HFFc6 (cell line): ENCODE measurements at regions not wholly inside any gene's neighbourhood (a gene's known extent, or its start where the extent isn't known, plus 50 kb on each side); places are given as distances from the start of the nearest gene placed in this dataset.

Experiments
- DNase-seq: peaks from one replicate; pipeline ENCODE4 v3.0.0-alpha.2; 2018
- H3K27ac Mint-ChIP-seq: 2 replicates; pipeline ENCODE4 v1.8.0; 2020; ENCODE audit warnings: mild to moderate bottlenecking, mixed read lengths
- H3K27me3 Mint-ChIP-seq: 2 replicates; pipeline ENCODE4 v1.8.0; 2021; ENCODE audit warnings: mild to moderate bottlenecking, moderate library complexity, mixed read lengths; ENCODE audit not compliant: insufficient read depth
- H3K36me3 Mint-ChIP-seq: 2 replicates; pipeline ENCODE4 v1.8.0; 2021; ENCODE audit warnings: low read depth, mixed read lengths
- H3K4me1 Mint-ChIP-seq: 2 replicates; pipeline ENCODE4 v1.8.0; 2020; ENCODE audit warnings: low read depth, mixed read lengths
- H3K4me3 Mint-ChIP-seq: 2 replicates; pipeline ENCODE4 v1.8.0; 2020; ENCODE audit warnings: mild to moderate bottlenecking, moderate library complexity, mixed read lengths
- H3K9me3 Mint-ChIP-seq: 2 replicates; pipeline ENCODE4 v1.8.0; 2020; ENCODE audit warnings: mild to moderate bottlenecking, mixed read lengths
- CTCF ChIP-seq: fragments of 200-600 bp; sonication (generic); IDR thresholded peaks from 2 replicates; pipeline ENCODE4 v1.5.0; 2021; ENCODE audit warnings: antibody characterized with exemption, mild to moderate bottlenecking

- no peak for DNase-seq
- no peak overlapping the region for H3K27ac Mint-ChIP-seq
- no peaks in the 10 kb centered on the region for H3K9me3 Mint-ChIP-seq
- no peaks in the 10 kb centered on the region for H3K4me1 Mint-ChIP-seq
- no peaks in the 10 kb centered on the region for H3K36me3 Mint-ChIP-seq
- peaks cover 45% of the 10 kb centered on the region for H3K27me3 Mint-ChIP-seq
- H3K4me3 Mint-ChIP-seq = no peak overlapping the region
- TF ChIP-seq CTCF = no peak
Measured at GRCh38 chr11:119979701-119980100, 158.2 kb downstream of the TRIM29 start.

- H3K36me3 Mint-ChIP-seq = no peaks in the 10 kb centered on the region
- no peaks in the 10 kb centered on the region for H3K9me3 Mint-ChIP-seq
- no peak overlapping the region for H3K27ac Mint-ChIP-seq
- H3K4me3 Mint-ChIP-seq = no peak overlapping the region
- H3K27me3 Mint-ChIP-seq = peaks cover 46% of the 10 kb centered on the region
- no peak for DNase-seq
- TF ChIP-seq CTCF = no peak
- H3K4me1 Mint-ChIP-seq = no peaks in the 10 kb centered on the region
Measured at GRCh38 chr11:119978696-119979095, 159.2 kb downstream of the TRIM29 start.

GRCh38 chr11:119977881-119978280 lies 160.0 kb downstream of the TRIM29 start:
- Mint-ChIP-seq H3K4me3 (no peak overlapping the region), H3K27ac (no peak overlapping the region), H3K36me3 (no peaks in the 10 kb centered on the region), H3K27me3 (peaks cover 49% of the 10 kb centered on the region), H3K4me1 (no peaks in the 10 kb centered on the region), H3K9me3 (no peaks in the 10 kb centered on the region)
- TF ChIP-seq CTCF = no peak
- DNase-seq = no peak

GRCh38 chr11:119977561-119977860 lies 160.4 kb downstream of the TRIM29 start:
- Mint-ChIP-seq H3K4me3 (no peak overlapping the region), H3K27ac (no peak overlapping the region), H3K27me3 (peaks cover 51% of the 10 kb centered on the region), H3K9me3 (no peaks in the 10 kb centered on the region), H3K4me1 (no peaks in the 10 kb centered on the region), H3K36me3 (no peaks in the 10 kb centered on the region)
- no peak for DNase-seq
- TF ChIP-seq CTCF = no peak

- no peak overlapping the region for H3K27ac Mint-ChIP-seq
- no peak for TF ChIP-seq CTCF
- DNase-seq = no peak
- H3K9me3 Mint-ChIP-seq = no peaks in the 10 kb centered on the region
- H3K4me1 Mint-ChIP-seq = no peaks in the 10 kb centered on the region
- no peaks in the 10 kb centered on the region for H3K36me3 Mint-ChIP-seq
- H3K27me3 Mint-ChIP-seq = peaks cover 50% of the 10 kb centered on the region
- no peak overlapping the region for H3K4me3 Mint-ChIP-seq
Measured at GRCh38 chr11:119976805-119977560, 160.9 kb downstream of the TRIM29 start.
